Right ventricle myocardium superior (tissue), 1 donor: ENCODE measurements at regions not wholly inside any gene's neighbourhood (a gene's known extent, or its start where the extent isn't known, plus 50 kb on each side); places are given as distances from the start of the nearest gene placed in this dataset.

Experiments used
- ATAC-seq: fragments of 200-7000 bp; cut with Tn5 transposase; one replicate; pipeline ENCODE4 v1.9.1; 2020; ENCODE audit warnings: mild to moderate bottlenecking; ENCODE audit not compliant: poor library complexity
- DNase-seq: peaks from one replicate; pipeline ENCODE4 v3.0.0-alpha.2; 2020
- intact Hi-C: fragments of 100-400 bp; cut with DNase I; formaldehyde crosslinking; loops from one replicate; pipeline ENCODE4 v1.11.2; 2022
- donor health status: DM: no; HTN: yes; CAD: no; lungs with severe emphysema.

DNA sequence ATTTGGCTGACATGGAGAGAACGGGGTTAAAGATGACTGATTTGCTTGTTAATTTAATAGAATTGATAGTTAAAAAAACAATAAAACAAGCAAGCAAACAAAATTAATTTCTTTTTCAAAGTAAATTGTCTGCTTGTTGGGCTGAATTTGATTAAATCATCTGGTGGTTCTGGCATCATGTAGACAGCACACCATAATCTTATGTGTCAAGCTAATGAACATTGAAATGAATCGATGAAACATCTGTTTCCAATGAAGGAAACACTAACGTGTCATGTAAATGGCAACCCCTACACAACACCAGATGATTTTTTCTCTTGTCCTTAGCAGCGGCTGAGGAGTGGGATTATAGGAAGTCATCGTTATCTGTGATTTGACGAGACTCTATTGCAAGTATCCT, 399.6 kb upstream of the RAG2 start:
- intact Hi-C loops: no loop called here
- DNase-seq: no peak
- no peak for ATAC-seq

DNA sequence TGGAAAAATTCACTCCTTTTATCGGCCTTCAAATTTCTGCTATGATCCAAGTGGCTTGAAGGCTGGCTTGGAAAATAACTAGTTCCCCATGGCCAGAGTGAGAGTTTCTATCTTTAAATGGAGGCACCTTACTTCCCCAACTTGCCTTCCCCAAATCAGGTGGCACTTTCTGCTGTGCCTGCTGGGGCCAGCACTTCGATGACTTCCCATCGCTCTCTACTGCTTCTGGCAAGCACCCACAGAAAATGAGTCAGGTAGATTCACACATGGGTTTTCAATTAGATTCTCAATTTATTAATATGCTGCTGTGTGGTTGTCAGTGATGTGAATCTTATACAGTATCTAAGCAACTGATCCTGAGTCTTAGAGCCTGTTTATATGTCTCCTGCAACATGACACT, 398.8 kb upstream of the RAG2 start:
- intact Hi-C loops: no loop called here
- ATAC-seq (no peak), DNase-seq (no peak)

DNA sequence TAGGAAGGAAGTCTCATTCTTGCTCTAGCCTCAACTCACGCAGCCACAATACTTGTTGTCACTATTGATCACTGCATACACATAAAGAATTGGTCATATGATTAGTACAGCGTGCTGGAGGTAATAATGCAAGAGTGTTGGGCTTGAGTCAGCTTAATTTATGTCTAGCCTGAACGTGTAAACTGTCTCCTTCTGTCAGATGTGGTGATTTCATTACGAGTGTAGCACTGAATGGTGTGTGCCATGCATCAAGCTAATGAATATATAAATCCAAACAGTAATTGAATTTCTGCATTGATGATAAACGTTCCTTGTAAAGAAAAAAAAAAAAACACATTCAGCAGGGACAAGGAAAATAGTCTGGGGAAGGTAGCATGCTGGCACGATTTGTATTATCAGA, 396.2 kb upstream of the RAG2 start:
- DNase-seq: no peak
- no peak for ATAC-seq
- intact Hi-C loops: no loop called here

DNA sequence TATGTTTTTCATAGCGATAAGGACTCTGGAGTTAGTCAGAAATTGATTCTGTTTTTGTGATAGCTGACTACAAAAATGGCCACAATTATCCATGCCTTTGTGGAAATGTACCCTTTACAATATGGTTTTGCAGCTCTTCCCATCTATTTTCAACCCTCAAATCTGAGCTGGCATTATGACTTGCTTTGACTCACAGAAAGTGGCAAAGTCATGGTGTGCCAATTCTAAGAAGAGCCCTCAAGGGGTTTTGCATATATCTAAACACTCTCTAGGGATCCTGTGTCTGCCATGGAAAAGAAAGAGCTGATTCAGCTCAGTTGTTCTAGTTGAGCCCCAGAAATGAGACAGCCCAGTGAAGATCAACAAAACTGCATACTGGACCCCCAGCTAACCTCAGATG, 390.5 kb upstream of the RAG2 start:
- ATAC-seq: no peak
- DNase-seq: no peak
- intact Hi-C loops: no loop called here

DNA sequence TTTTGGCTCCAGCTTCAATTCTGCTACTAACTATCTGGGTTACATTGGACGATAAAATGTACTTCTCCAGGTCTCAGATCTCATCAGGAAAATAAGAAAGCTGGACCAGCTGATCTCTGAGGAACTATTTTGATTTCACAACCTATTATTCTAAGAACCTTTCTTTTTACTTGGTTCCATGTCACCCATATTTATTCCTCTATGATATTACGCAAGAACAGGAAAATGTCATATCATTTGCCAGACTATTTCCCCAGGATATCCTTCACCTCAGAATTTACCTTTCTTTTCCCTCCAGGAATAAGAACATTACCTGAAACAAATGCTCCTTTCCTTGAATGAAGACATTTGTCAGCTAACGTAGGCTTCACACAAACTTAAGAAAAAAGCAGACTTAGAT, 387.5 kb upstream of the RAG2 start:
- DNase-seq: no peak
- ATAC-seq: no peak
- intact Hi-C loops: no loop called here

DNA sequence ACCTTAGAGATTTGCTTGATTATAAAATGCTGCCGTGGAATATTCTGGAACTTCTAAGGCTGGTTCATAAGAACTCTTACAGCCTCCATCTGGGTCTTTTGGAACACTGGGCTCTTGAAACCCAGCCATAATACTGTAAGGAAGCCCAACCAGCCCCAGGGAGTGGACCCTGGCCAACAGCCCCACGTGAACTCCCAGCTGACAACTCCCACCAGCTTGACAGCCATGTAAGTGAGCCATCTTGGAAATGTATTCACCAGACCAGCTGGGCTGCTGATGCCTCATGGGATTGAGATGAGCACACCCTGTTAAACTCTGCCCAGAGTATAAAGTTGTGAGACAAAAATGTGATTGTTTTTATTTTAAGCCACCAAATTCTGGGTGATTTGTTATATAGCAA, 378.7 kb upstream of the RAG2 start:
- peak; percentile 76 for DNase-seq
- peak; percentile 91 for ATAC-seq
- intact Hi-C loops: no loop called here

DNA sequence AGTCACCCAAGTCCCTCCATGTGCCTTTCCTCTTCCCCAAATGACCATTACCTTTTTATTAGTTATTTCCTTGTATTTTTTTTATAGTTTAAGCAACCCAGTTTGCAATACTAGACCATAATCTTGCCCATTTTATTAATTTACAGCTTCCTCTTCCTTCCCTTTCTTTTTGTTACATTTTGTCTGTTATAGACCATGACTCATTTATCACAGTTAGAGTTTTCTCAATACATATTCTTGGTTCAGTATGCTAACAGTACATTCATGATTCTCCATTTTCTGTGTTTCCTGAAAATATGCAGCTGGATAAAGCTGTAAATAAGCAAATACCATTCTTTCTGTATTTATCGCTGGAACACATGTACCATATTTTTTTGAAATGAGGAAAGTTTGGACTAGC, 376.7 kb upstream of the RAG2 start:
- intact Hi-C loops: no loop called here
- DNase-seq (no peak), ATAC-seq (no peak)

DNA sequence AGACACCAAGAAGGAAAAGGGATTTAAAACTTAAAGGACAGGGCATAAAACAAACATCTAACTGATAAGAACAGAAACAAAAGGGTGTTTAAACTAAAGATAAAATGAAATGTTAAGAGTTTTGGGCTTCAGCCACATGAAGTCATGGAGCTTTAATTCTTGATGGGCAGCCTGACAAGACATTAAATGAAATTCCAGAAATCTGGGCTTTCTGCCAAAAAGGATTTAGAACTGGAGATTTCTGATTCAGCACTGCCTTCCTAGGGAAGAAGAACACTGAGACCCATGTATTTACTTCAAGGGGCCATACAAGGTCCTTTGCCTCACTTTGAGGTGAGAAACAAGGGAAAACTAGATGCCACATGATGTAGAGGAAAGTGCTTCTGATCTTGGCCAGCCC, 355.9 kb upstream of the RAG2 start:
- ATAC-seq: no peak
- intact Hi-C loops: no loop called here
- no peak for DNase-seq

DNA sequence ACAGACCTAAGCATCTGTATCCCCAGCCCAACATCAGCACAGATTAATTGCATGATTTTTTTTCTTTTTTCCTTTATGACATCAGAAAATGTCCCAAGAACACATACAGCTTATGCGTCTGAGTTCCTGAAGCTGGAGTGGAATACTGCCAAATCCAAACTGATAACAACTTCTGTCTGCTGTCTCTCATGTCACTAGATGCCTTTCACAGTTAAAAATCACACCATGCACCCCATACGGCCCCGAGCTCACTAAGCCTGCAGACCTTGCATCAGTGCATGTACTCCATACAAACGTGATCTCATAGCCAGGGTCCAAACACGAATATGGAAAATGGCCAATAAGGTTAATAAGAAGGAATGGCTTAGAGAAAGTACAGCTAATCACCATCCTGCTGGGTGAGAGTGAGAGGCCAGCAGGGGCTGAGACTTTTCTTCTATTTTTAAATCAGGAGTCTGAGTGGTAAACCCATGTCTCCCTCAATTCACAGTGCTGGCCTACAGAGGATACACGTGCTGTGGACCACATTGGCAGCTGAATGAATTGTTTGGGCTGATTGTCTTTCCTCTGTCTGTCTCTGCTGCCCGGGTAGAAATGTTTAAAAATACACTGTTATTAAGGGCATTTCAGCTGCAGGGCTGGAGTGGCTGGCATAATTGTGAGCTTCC, 350.6 kb upstream of the RAG2 start:
- ATAC-seq (no peak), DNase-seq (no peak)
- intact Hi-C loops: no loop called here

DNA sequence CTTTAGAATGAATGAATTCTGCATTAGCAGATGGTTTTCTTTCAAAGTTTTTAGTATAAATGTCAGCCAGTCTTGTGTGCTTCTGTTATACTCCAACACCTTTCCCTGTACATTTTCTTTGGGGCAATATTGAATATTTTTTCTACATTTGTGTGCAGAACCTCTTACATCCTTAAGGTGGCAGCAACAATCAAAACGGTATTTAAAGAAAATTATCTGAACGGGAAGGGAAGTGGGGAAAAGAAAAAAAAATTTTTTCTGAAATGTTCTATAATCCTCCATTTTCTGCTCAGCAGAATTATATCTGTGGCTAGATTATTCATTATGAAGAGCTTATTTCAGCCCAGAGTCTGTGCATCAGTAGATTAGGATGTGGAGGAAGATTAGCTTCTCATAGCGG, 347.3 kb upstream of the RAG2 start:
- intact Hi-C loops: no loop called here

DNA sequence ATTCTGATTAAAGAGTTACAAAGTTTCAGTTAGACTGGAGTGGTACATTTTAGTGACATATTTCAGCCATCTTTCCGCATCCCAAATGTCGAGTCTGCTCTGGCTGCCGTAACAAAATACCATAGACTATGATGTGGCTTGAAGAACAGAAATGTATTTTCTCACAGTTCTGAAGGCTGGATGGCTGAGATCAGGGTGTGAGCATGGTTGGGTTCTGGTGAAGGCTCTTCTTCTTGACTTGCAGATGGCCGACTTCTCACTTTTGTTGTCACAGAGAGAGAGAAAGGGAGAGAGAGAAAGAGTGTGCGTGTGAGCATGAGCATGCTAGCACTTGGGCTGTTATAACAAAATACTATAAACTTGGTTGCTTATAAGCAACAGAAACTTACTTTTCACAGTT, 335.4 kb upstream of the RAG2 start:
- ATAC-seq: no peak
- no peak for DNase-seq
- intact Hi-C loops: no loop called here

More for the DNA sequence above, 347.3 kb upstream of the RAG2 start:
- no peak for DNase-seq
- ATAC-seq: no peak

DNA sequence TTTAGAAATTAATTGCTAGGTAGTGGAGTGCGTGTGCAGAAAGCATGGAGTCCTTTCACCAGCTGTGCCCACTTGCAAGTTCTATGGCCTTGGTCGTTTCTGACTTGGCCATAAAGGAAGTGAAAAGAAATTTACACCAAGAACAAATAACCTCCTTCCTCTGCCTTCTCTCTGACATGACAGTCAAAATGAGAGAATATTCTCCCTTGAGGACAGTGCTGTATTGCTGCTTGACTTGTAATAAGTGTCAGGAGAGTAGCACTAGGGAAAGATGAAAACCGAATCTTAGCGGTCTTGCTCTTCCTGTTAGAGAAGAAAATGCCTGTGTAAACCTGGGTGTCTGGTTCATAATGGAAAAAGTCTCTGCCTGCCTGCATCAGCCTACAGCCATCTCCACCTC, 333.1 kb upstream of the RAG2 start:
- ATAC-seq (no peak), DNase-seq (no peak)
- intact Hi-C loops: no loop called here

DNA sequence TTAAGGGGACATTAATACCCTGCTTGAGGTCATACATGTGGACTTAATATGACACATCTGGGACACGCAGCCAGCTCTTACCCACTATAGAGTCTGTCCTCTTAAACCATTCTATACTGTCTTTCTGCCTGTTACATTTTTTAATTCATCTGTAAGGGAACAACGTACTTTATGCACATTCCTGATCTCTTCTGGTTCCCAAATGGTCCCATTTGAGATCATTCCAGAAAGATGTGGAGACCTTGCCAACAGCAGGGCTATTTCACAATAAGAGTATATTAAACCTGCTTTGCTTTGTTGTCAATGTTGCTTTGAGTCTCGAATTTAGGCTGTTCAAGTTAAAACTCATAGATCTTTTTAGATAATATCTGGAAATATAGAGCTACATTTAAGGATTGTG, 332.2 kb upstream of the RAG2 start:
- no peak for DNase-seq
- no peak for ATAC-seq
- intact Hi-C loops: no loop called here

DNA sequence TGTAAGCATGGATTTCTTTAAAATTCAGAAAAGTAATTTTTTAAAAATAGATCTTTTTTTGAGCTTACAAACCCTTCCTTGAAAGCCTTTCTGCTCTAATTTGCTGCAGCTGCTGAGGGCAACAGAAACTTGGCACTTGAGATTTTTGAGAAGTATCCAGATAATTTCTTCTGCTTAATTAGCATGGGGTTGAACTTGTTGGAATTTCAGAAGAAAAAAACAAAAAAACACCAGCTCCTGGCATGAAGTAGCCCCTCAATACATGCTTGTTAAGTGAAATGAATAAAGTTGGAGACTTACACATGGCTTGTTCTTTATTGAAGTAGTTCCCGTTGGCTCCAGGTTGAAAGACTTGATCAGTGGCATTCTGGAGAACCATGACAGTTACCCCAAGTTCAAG, 331.4 kb upstream of the RAG2 start:
- DNase-seq (no peak), ATAC-seq (no peak)
- intact Hi-C loops: no loop called here

DNA sequence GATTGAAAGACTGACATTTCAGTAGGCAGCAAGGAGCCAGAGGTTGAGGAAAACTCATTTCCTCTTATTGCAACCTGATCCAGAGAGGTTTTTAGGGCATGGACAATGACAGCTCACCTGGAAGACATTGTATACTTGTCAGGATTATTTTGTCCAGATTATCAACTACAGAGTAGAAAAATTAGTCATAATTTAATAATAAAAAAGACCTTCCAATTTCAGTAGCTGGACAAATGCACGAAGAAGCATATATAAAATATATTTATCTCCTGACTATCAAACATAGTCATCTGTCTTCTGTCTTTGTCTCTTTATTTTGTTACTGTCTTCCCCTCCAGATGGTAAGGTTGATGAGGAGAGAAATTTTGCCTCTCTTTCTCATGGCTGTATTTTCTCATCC, 330.6 kb upstream of the RAG2 start:
- DNase-seq (no peak), ATAC-seq (no peak)
- intact Hi-C loops: no loop called here

DNA sequence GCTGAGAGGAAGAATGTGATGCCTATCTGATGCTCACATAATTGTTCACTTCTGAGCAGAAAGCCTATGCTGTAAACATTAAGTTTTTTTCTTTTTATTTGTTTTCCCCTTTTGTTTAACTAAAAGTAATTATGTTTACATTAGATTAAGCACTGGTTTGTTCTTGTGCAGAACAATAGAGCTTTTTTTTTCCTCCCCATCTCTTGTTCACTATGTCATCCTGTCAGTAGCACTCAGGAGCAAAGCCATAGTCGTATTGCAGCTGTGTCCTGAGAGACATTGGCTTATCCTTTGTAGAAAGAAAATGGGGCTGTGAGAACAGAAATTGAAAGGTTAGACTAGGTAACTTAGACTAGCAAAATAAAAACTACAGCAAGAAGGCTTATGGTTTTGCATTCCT, 301.8 kb upstream of the RAG2 start:
- intact Hi-C loops: no loop called here

DNA sequence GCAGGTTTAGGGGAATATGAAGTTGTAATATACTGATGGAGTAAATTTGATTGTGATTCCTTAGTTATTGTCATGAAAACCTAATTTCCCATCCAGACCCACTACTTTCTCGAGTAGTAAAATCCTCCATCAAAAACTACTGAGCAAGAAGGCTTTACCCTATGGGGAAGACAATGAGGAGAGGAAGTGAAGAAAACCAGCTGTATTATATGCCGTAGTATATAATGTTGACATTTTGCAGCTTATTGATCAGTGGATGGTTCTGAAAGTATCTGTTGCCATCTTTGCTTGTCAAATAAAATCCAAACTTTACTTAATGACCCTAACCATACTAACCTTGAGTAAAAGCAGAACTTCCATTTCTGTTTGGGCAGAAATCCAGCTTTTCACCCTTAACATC, 292.8 kb upstream of the RAG2 start:
- intact Hi-C loops: no loop called here
- ATAC-seq (no peak), DNase-seq (no peak)

More for the DNA sequence above, 301.8 kb upstream of the RAG2 start:
- no peak for ATAC-seq
- no peak for DNase-seq

DNA sequence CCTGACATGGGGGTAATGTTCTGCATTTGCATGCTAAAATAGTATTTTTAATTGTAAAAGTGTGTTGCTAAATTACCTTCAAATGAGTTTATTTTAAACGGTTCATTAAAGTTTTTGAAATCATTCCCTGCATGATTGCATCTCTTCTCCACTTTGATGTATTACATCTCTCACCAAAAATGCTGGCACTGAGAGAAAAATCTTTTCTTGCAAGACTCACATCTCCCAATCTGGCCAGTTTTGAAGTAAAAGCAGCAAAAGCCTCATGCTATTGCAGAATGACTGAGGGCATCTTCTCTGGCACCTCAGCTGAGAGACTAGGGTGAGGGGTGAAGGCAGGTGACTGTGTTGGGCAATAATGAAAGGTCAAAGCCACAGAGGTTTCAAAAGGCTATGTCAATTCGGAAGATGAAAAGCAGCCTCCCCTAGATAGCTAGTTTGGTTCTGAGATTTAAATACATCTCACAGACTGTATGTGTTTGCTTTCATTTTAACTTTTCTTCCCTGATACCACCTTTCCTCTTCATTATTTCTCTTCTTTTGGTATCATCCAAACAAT, 292.2 kb upstream of the RAG2 start:
- DNase-seq (no peak), ATAC-seq (no peak)
- intact Hi-C loops: no loop called here

DNA sequence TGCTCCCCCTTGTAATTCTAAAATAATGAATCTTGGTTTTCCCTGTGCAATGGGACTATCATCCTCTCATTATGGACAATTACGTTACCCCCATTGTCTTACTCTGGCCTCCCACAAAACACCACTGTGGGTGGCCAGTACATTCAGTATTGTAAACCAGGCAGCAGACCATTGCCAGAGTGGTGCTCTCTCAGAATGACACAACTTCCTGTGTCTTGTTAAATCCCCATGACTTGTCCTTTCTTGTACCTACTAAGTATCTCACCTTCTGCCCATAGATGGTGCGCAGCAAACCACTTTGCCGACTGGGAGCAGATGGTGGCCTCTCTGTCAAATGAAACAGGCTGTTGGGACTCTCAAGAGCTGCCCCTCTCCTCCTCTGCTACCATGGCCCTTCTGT, 287.1 kb upstream of the RAG2 start:
- intact Hi-C loops: no loop called here
- ATAC-seq: no peak
- no peak for DNase-seq

DNA sequence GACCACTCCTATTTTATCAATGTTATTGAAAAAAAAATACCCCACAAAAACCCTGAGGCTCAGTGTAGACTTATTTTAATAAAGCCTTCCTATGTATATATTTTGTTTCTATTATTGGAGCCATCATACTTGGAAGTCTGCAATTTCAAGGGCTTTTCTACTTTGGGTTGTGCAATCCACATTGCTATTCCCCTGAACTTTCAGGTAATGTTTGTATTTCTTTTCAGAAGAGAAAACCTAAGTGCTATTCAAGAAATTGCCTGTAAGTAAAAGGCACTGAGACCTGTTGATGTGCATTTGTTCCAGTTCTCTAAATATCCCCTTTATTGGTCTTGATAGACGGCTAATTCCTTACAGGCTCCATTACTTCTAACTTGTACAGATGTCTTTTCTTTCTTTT, 280.7 kb upstream of the RAG2 start:
- DNase-seq (no peak), ATAC-seq (no peak)
- intact Hi-C loops: no loop called here

DNA sequence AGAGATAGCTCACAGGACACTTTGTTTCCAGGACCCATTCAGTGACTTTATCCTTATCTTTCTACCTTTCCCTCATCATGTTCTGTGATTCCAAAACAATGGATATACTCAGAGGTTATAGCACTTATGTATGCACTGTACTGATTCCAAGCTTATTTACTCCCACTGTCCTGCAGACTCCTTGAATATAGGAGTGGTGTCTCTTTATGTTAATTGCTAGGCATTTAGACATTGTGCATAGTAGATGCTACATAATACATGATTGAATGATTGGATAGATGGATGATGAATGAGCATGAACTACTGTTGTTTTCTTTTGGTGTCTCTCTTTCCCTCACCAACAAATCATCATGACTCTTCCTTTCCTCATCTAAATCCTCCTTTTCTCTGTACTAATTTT, 279.1 kb upstream of the RAG2 start:
- intact Hi-C loops: no loop called here
- no peak for DNase-seq
- no peak for ATAC-seq
